SK-N-SH (cell line): ENCODE measurements at regions not wholly inside any gene's neighbourhood (a gene's known extent, or its start where the extent isn't known, plus 50 kb on each side); places are given as distances from the start of the nearest gene placed in this dataset.

Experiments used
- CHD2 ChIP-seq: fragments of 150-350 bp; IDR thresholded peaks from 2 replicates; pipeline ENCODE4 v1.6.1; 2018; ENCODE audit warnings: low read length; ENCODE audit not compliant: partially characterized antibody
- ELF1 ChIP-seq: IDR thresholded peaks from 2 replicates; pipeline ENCODE4 v1.4.0; 2012
- RAD21 ChIP-seq: IDR thresholded peaks from 2 replicates; pipeline ENCODE4 v1.6.1; 2012; ENCODE audit warnings: mild to moderate bottlenecking, low read length
- SIN3A ChIP-seq: IDR thresholded peaks from 2 replicates; pipeline ENCODE4 v1.6.1; 2012; ENCODE audit warnings: low read depth, mild to moderate bottlenecking, low read length, moderate library complexity, borderline replicate concordance
- TCF12 ChIP-seq: IDR thresholded peaks from 2 replicates; pipeline ENCODE4 v1.4.0; 2012
- TF ChIP-seq, protein P1 (sequence below): IDR thresholded peaks from 2 replicates; pipeline ENCODE4 v1.6.1; 2012; ENCODE audit warnings: mild to moderate bottlenecking, low read depth, low read length, moderate library complexity
- TF ChIP-seq, protein P2 (sequence below): fragments of 200-600 bp; sonication (generic); IDR thresholded peaks from 2 replicates; pipeline ENCODE4 v1.6.1; 2017; ENCODE audit warnings: antibody characterized with exemption, mild to moderate bottlenecking, moderate library complexity

DNA sequence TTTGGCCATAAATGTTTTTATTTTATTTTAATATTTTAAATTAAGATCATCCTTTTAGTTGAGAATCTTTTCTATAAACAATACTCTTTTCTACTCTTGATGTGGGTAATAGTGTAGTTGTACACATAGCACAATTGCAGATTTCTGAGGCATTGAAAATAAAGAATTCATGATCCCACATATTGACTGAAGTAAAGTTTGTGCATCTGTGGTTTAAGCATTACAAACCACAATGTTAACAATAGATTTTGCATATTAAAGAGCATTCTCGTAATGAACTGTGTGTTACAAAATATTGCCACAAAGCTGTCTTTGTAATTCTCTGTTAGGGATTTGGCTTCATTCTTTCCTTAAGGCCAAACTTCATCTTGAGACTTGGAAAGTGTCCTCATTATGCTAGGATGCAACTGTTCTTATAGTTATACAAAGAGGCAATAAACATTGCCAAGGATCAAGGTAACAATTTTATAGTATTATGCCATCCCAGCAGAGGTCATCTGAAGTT, 256.8 kb downstream of the OLFM3 start:
- no peak for TF ChIP-seq TCF12
- no peak for TF ChIP-seq CHD2
- TF ChIP-seq, protein P1, sequence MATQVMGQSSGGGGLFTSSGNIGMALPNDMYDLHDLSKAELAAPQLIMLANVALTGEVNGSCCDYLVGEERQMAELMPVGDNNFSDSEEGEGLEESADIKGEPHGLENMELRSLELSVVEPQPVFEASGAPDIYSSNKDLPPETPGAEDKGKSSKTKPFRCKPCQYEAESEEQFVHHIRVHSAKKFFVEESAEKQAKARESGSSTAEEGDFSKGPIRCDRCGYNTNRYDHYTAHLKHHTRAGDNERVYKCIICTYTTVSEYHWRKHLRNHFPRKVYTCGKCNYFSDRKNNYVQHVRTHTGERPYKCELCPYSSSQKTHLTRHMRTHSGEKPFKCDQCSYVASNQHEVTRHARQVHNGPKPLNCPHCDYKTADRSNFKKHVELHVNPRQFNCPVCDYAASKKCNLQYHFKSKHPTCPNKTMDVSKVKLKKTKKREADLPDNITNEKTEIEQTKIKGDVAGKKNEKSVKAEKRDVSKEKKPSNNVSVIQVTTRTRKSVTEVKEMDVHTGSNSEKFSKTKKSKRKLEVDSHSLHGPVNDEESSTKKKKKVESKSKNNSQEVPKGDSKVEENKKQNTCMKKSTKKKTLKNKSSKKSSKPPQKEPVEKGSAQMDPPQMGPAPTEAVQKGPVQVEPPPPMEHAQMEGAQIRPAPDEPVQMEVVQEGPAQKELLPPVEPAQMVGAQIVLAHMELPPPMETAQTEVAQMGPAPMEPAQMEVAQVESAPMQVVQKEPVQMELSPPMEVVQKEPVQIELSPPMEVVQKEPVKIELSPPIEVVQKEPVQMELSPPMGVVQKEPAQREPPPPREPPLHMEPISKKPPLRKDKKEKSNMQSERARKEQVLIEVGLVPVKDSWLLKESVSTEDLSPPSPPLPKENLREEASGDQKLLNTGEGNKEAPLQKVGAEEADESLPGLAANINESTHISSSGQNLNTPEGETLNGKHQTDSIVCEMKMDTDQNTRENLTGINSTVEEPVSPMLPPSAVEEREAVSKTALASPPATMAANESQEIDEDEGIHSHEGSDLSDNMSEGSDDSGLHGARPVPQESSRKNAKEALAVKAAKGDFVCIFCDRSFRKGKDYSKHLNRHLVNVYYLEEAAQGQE: no peak
- TF ChIP-seq, protein P2, sequence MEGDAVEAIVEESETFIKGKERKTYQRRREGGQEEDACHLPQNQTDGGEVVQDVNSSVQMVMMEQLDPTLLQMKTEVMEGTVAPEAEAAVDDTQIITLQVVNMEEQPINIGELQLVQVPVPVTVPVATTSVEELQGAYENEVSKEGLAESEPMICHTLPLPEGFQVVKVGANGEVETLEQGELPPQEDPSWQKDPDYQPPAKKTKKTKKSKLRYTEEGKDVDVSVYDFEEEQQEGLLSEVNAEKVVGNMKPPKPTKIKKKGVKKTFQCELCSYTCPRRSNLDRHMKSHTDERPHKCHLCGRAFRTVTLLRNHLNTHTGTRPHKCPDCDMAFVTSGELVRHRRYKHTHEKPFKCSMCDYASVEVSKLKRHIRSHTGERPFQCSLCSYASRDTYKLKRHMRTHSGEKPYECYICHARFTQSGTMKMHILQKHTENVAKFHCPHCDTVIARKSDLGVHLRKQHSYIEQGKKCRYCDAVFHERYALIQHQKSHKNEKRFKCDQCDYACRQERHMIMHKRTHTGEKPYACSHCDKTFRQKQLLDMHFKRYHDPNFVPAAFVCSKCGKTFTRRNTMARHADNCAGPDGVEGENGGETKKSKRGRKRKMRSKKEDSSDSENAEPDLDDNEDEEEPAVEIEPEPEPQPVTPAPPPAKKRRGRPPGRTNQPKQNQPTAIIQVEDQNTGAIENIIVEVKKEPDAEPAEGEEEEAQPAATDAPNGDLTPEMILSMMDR: no peak
- TF ChIP-seq RAD21: no peak
- no peak for TF ChIP-seq ELF1
- no peak for TF ChIP-seq SIN3A
